CD4-positive, alpha-beta memory T cell (primary cell): ENCODE measurements at regions not wholly inside any gene's neighbourhood (a gene's known extent, or its start where the extent isn't known, plus 50 kb on each side); places are given as distances from the start of the nearest gene placed in this dataset.
"Not testable (repeated sequence)": the region's sequence is repeated elsewhere in the genome, so short reads cannot be mapped to it uniquely, and the experiment has no call there.

ENCODE experiments used
- CTCF ChIA-PET: fragments of 350-600 bp; sonication (Branson Sonifier 250); formaldehyde crosslinking; loops from one replicate; lab custom pipeline; 2021; ENCODE audit warnings: inconsistent platforms; ENCODE audit not compliant: partially characterized antibody; lab: Charles Lee
- POLR2A ChIA-PET: fragments of 350-600 bp; sonication (Branson Sonifier 250); formaldehyde crosslinking; loops from one replicate; lab custom pipeline; 2021; ENCODE audit not compliant: partially characterized antibody; lab: Charles Lee
- DNase-seq, 5 donors: peaks; one replicate each; pipeline versions ENCODE4 v3.0.0 to v3.0.0-alpha.2; 2020 to 2022; ENCODE audit warnings: mixed read lengths in 1 of 5
- H3K27ac ChIP-seq: one replicate; pipeline ENCODE4 v1.7.0; 2013; ENCODE audit warnings: low read depth, low read length
- H3K27me3 ChIP-seq: 2 replicates; pipeline ENCODE4 v1.7.0; 2013; ENCODE audit warnings: mild to moderate bottlenecking, low read length, moderate library complexity; ENCODE audit not compliant: insufficient read depth
- H3K36me3 ChIP-seq: 2 replicates; pipeline ENCODE4 v1.7.0; 2013; ENCODE audit warnings: mild to moderate bottlenecking, low read length, moderate library complexity; ENCODE audit not compliant: insufficient read depth
- H3K4me1 ChIP-seq: 2 replicates; pipeline ENCODE4 v1.7.0; 2013; ENCODE audit warnings: mild to moderate bottlenecking, low read length, moderate library complexity; ENCODE audit not compliant: insufficient read depth
- H3K4me3 ChIP-seq, 2 donors: one replicate each; pipeline ENCODE4 v1.7.0; 2013; ENCODE audit warnings: low read length in 2 of 2, mild to moderate bottlenecking in 1 of 2
- H3K9me3 ChIP-seq, 2 donors: one replicate each; pipeline ENCODE4 v1.7.0; 2013; ENCODE audit warnings: low read length in 2 of 2, control low read depth in 1 of 2; ENCODE audit not compliant: control insufficient read depth in 1 of 2
- H3K27ac Mint-ChIP-seq, 7 donors: one replicate each; pipeline ENCODE4 v1.8.0; 2020 to 2021; ENCODE audit warnings: mixed read lengths in 7 of 7, mild to moderate bottlenecking in 6 of 7, inconsistent platforms in 3 of 7, moderate library complexity in 3 of 7
- H3K27me3 Mint-ChIP-seq, 2 donors: one replicate each; pipeline ENCODE4 v1.8.0; 2020 to 2021; ENCODE audit warnings: mixed read lengths in 2 of 2
- H3K36me3 Mint-ChIP-seq, 2 donors: one replicate each; pipeline ENCODE4 v1.8.0; 2020 to 2021; ENCODE audit warnings: mixed read lengths in 2 of 2, inconsistent platforms in 1 of 2, mild to moderate bottlenecking in 1 of 2
- H3K4me1 Mint-ChIP-seq, 4 donors: one replicate each; pipeline ENCODE4 v1.8.0; 2020 to 2021; ENCODE audit warnings: mixed read lengths in 4 of 4, mild to moderate bottlenecking in 1 of 4
- H3K4me3 Mint-ChIP-seq, 8 donors: one replicate each; pipeline ENCODE4 v1.8.0; 2020 to 2021; ENCODE audit warnings: mixed read lengths in 8 of 8, mild to moderate bottlenecking in 7 of 8, moderate library complexity in 6 of 8, inconsistent platforms in 3 of 8
- H3K9me3 Mint-ChIP-seq, 8 donors: one replicate each; pipeline ENCODE4 v1.8.0; 2020 to 2021; ENCODE audit warnings: mixed read lengths in 8 of 8, mild to moderate bottlenecking in 5 of 8, inconsistent platforms in 3 of 8, moderate library complexity in 1 of 8
- intact Hi-C: fragments of 100-400 bp; cut with micrococcal nuclease; formaldehyde crosslinking; loops from one replicate; pipeline ENCODE4 v1.15.1; 2023

DNA sequence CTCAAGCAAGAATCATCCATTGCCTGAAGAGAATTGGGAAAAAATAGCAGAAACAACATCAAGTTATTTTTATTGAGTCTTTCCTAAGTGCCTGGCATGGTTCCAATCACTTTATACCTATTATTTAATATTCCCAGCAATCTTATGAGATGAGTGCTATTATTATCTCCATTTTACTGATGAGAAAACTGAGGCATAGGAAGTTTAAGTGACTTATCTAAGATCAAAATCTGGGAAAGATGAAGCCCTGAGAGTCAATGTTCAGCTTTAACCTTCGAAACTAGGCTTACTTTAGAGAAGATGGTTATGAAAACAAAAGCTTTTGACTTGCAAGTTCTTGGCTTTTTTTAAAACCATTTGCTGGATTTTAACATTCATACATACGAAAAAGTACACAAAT is 141.6 kb downstream of the APIP start:
- POLR2A ChIA-PET: no interaction called here
- H3K27me3 ChIP-seq: peaks cover 4% of the 10 kb centered on the region
- no peaks in the 10 kb centered on the region for H3K9me3 ChIP-seq
- Mint-ChIP-seq H3K27me3 (peaks cover 11 to 21% of the 10 kb centered on the region in 2 donors), H3K36me3 (no peaks in the 10 kb centered on the region), H3K9me3 (peaks cover 0 to 3% (median 0%) of the 10 kb centered on the region in 8 donors), H3K4me3 (no peak overlapping the region), H3K4me1 (no peaks in the 10 kb centered on the region), H3K27ac (no peak overlapping the region)
- intact Hi-C loops: no loop called here
- H3K4me3 ChIP-seq: no peak overlapping the region
- no peaks in the 10 kb centered on the region for H3K36me3 ChIP-seq
- no peaks in the 10 kb centered on the region for H3K4me1 ChIP-seq
- H3K27ac ChIP-seq: no peak overlapping the region
- DNase-seq: no peak
- CTCF ChIA-PET: interaction anchor here (1.3 kb wide), 1 partner anchor 32 kb away, joined by 3 read pairs; no protein-coding TSS in a partner anchor

DNA sequence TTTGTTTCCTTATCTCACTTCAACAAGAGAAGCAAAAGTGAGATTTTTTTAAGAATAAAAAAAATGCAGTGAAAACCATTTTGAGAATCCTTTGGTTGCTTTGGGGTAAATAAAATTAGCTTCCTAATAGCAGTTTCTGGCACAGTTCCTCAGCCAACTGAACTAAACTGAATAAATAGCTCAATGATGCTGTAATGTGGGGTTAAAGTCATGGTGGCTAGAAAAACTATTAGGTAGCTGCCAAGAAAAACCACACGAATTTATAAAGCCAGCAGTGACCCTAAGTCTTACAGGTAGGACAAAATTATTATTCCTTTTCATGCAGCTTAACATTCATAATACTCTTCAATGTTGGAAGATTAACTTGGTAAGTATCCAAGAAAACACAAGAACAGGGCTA is 142.4 kb downstream of the APIP start:
- DNase-seq: no peak
- POLR2A ChIA-PET: no interaction called here

DNA sequence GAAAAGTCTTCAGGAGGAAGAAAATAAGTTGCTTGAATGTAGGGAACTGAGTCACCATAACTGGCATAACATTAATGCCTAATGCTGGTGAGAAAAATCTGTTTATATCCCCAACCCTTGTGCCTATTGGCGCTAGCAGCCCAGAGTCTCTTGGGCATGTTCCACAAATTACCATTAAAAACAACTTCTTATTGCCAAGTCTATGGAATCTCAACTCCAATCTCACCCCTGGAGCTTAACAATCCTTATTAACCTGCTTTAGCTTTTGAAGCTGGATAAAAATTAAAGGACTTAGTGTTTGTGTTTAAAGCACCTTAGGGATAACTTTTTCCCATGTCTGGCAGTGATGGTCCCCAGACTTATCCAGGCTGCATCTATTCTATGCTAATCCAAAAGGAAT is 143.0 kb downstream of the APIP start:
- H3K27me3 Mint-ChIP-seq: peaks cover 6 to 21% of the 10 kb centered on the region in 2 donors
- H3K9me3 Mint-ChIP-seq: peaks cover 0 to 5% (median 0%) of the 10 kb centered on the region in 8 donors
- H3K36me3 ChIP-seq: no peaks in the 10 kb centered on the region
- no peak for DNase-seq
- H3K4me1 ChIP-seq: no peaks in the 10 kb centered on the region
- no peaks in the 10 kb centered on the region for H3K36me3 Mint-ChIP-seq
- intact Hi-C loops: no loop called here
- H3K27me3 ChIP-seq: peaks cover 11% of the 10 kb centered on the region
- no peaks in the 10 kb centered on the region for H3K4me1 Mint-ChIP-seq
- CTCF ChIA-PET: no interaction called here
- H3K4me3 Mint-ChIP-seq: no peak overlapping the region
- no peak overlapping the region for H3K4me3 ChIP-seq
- no peaks in the 10 kb centered on the region for H3K9me3 ChIP-seq
- POLR2A ChIA-PET: no interaction called here
- H3K27ac Mint-ChIP-seq: no peak overlapping the region
- H3K27ac ChIP-seq: no peak overlapping the region

More for the DNA sequence above, 142.4 kb downstream of the APIP start:
- CTCF ChIA-PET: interaction anchor here (1.3 kb wide), 1 partner anchor 32 kb away, joined by 3 read pairs; no protein-coding TSS in a partner anchor
- no peaks in the 10 kb centered on the region for H3K4me1 ChIP-seq
- no peaks in the 10 kb centered on the region for H3K36me3 ChIP-seq
- Mint-ChIP-seq H3K27me3 (peaks cover 6 to 20% of the 10 kb centered on the region in 2 donors), H3K4me3 (no peak overlapping the region), H3K27ac (no peak overlapping the region), H3K36me3 (no peaks in the 10 kb centered on the region), H3K4me1 (no peaks in the 10 kb centered on the region), H3K9me3 (peaks cover 0 to 3% (median 0%) of the 10 kb centered on the region in 8 donors)
- no peaks in the 10 kb centered on the region for H3K9me3 ChIP-seq
- no peak overlapping the region for H3K27ac ChIP-seq
- no peak overlapping the region for H3K4me3 ChIP-seq
- intact Hi-C loops: no loop called here
- H3K27me3 ChIP-seq: peaks cover 10% of the 10 kb centered on the region

DNA sequence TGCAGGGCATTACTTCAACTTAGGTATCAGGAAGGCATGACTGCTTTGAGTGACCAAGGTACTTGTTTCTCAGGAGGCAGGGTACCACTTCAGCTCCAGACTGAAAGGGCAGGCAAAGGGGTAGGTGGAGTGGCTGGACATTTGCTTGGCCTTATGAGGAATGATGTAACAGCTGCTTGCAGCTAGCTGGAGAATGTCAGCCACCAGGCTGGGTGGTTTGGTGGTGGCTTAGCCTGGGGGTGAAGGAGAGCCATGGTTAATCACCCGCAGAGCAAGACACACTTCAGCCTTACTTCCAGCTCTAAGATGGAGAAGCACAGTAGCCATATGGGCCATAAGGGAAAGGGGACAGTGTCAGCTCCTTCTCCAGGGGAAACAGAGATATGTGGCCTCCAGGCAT is 146.1 kb downstream of the APIP start:
- no peaks in the 10 kb centered on the region for H3K36me3 Mint-ChIP-seq
- H3K9me3 Mint-ChIP-seq: peaks cover 0 to 11% (median 8%) of the 10 kb centered on the region in 8 donors
- CTCF ChIA-PET: no interaction called here
- no peaks in the 10 kb centered on the region for H3K36me3 ChIP-seq
- no peak for DNase-seq
- H3K4me3 ChIP-seq: no peak overlapping the region
- H3K27ac Mint-ChIP-seq: no peak overlapping the region
- POLR2A ChIA-PET: no interaction called here
- H3K27me3 ChIP-seq: peaks cover 11% of the 10 kb centered on the region
- no peaks in the 10 kb centered on the region for H3K4me1 ChIP-seq
- intact Hi-C loops: no loop called here
- no peak overlapping the region for H3K27ac ChIP-seq
- no peaks in the 10 kb centered on the region for H3K9me3 ChIP-seq
- no peak overlapping the region for H3K4me3 Mint-ChIP-seq
- no peaks in the 10 kb centered on the region for H3K4me1 Mint-ChIP-seq
- H3K27me3 Mint-ChIP-seq: peaks cover 11 to 19% of the 10 kb centered on the region in 2 donors

DNA sequence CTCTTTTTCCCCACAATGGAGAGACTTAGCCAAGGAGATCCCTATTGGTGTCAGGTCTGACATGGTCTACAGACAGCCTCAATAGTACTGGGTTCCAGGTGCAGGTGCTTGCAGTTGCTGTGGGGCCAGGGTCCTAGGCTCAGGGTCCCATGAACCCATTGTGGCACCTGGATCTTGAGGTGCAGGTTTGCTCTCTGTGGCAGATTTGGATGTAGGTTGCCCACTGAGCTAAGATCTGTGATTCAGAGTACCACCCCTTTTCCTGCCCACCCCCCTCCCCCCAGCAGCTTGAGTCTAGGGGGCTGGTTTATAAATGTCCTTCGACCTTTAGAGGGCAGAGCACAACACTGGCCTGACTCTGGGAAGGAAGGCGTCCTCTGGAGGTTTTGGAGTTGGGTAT is 147.0 kb downstream of the APIP start:
- no peaks in the 10 kb centered on the region for H3K36me3 ChIP-seq
- no peaks in the 10 kb centered on the region for H3K36me3 Mint-ChIP-seq
- H3K9me3 Mint-ChIP-seq: peaks cover 0 to 14% (median 10%) of the 10 kb centered on the region in 8 donors
- H3K4me1 ChIP-seq: no peaks in the 10 kb centered on the region
- no peak for DNase-seq
- no peak overlapping the region for H3K27ac Mint-ChIP-seq
- ChIA-PET CTCF (no interaction called here), POLR2A (no interaction called here)
- peaks cover 11% of the 10 kb centered on the region for H3K27me3 ChIP-seq
- intact Hi-C loops: no loop called here
- H3K27ac ChIP-seq: no peak overlapping the region
- H3K4me3 ChIP-seq: no peak overlapping the region
- H3K4me1 Mint-ChIP-seq: no peaks in the 10 kb centered on the region
- H3K4me3 Mint-ChIP-seq: no peak overlapping the region
- no peaks in the 10 kb centered on the region for H3K9me3 ChIP-seq
- peaks cover 11 to 15% of the 10 kb centered on the region in 2 donors for H3K27me3 Mint-ChIP-seq

DNA sequence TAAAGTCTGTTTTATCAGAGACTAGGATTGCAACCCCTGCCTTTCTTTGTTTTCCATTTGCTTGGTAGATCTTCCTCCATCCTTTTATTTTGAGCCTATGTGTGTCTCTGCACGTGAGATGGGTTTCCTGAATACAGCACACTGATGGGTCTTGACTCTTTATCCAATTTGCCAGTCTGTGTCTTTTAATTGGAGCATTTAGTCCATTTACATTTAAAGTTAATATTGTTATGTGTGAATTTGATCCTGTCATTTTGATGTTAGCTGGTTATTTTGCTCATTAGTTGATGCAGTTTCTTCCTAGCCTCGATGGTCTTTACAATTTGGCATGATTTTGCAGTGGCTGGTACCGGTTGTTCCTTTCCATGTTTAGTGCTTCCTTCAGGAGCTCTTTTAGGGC is 141.7 kb downstream of the EHF start:
- H3K4me1 Mint-ChIP-seq, H3K27me3 ChIP-seq, H3K27me3 Mint-ChIP-seq, H3K9me3 ChIP-seq, POLR2A ChIA-PET, H3K36me3 Mint-ChIP-seq, H3K27ac Mint-ChIP-seq, H3K36me3 ChIP-seq, H3K4me3 Mint-ChIP-seq, DNase-seq, H3K4me1 ChIP-seq, CTCF ChIA-PET, H3K27ac ChIP-seq, intact Hi-C loops, H3K4me3 ChIP-seq: not testable (repeated sequence)
- peaks cover 0 to 16% (median 12%) of the 10 kb centered on the region in 8 donors for H3K9me3 Mint-ChIP-seq

DNA sequence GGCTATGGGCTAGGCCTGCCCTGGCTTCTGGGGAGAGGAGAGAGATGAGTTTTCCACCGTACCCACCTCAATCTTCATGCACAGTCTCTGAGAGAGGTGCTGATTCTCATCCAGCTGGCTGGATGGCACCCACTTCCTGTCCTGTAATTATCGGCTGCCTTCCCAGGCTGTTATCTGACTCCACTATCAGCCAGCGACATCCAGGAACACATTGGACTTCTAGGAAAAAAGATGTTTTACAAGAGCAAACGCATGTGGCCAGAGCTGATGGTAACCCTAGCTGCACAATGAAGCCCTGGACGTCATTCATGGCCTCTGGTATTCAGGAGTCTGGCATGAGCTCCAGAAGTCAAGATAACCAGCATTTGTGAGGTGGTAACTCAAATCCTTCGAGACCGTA is 137.4 kb downstream of the EHF start:
- Mint-ChIP-seq H3K36me3 (no peaks in the 10 kb centered on the region), H3K9me3 (peaks cover 0 to 4% (median 0%) of the 10 kb centered on the region in 8 donors), H3K27me3 (peaks cover 8 to 10% of the 10 kb centered on the region in 2 donors), H3K4me1 (no peaks in the 10 kb centered on the region), H3K27ac (no peak overlapping the region), H3K4me3 (no peak overlapping the region)
- H3K4me3 ChIP-seq: no peak overlapping the region
- intact Hi-C loops: no loop called here
- DNase-seq: no peak
- ChIA-PET POLR2A (no interaction called here), CTCF (no interaction called here)
- no peaks in the 10 kb centered on the region for H3K4me1 ChIP-seq
- no peak overlapping the region for H3K27ac ChIP-seq
- no peaks in the 10 kb centered on the region for H3K36me3 ChIP-seq
- no peaks in the 10 kb centered on the region for H3K27me3 ChIP-seq
- H3K9me3 ChIP-seq: no peaks in the 10 kb centered on the region

DNA sequence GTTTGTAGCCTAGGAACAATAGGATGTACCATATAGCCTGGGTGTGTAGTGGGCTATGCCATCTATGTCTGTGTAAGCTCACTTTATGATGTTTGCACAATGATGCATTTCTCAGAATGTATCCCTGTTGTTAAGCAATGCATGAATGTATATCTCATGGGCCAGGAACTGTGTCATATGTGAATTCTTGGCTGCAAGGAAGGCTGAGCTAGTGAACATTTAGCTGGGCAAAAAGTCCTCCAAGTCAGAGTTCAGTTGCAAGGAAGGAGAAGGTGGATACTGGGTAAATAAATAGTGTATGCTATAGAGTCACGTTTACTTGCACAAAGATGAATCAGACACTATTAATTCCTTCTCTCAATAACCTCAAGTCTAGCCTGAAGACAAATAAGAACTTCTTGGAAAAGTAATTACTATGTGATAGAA is 136.1 kb downstream of the EHF start:
- Mint-ChIP-seq H3K4me1 (no peaks in the 10 kb centered on the region), H3K27me3 (peaks cover 7 to 8% of the 10 kb centered on the region in 2 donors), H3K9me3 (peaks cover 0 to 1% (median 0%) of the 10 kb centered on the region in 8 donors), H3K36me3 (no peaks in the 10 kb centered on the region), H3K4me3 (no peak overlapping the region), H3K27ac (no peak overlapping the region)
- no peak for DNase-seq
- Histone ChIP-seq H3K4me3 (no peak overlapping the region), H3K9me3 (no peaks in the 10 kb centered on the region), H3K27ac (no peak overlapping the region), H3K4me1 (no peaks in the 10 kb centered on the region), H3K36me3 (no peaks in the 10 kb centered on the region), H3K27me3 (no peaks in the 10 kb centered on the region)
- ChIA-PET POLR2A (no interaction called here), CTCF (no interaction called here)
- intact Hi-C loops: no loop called here
